Large intestine (tissue), 3 donors: ENCODE measurements at regions not wholly inside any gene's neighbourhood (a gene's known extent, or its start where the extent isn't known, plus 50 kb on each side); places are given as distances from the start of the nearest gene placed in this dataset.
"Not testable (repeated sequence)": the region's sequence is repeated elsewhere in the genome, so short reads cannot be mapped to it uniquely, and the experiment has no call there.

Source experiments
- DNase-seq, 2 donors: peaks; one replicate each; pipeline versions ENCODE4 v3.0.0 to v3.0.0-alpha.2; 2013
- H3K27ac ChIP-seq: one replicate; pipeline ENCODE4 v1.5.1; 2013; ENCODE audit warnings: low read length
- H3K27me3 ChIP-seq: 2 replicates; pipeline ENCODE4 v1.6.1; 2013; ENCODE audit warnings: low read length; ENCODE audit not compliant: control insufficient read depth, insufficient read depth
- H3K36me3 ChIP-seq: 2 replicates; pipeline ENCODE4 v1.6.1; 2013; ENCODE audit warnings: low read length; ENCODE audit not compliant: control insufficient read depth, insufficient read depth
- H3K4me1 ChIP-seq: one replicate; pipeline ENCODE4 v1.6.1; 2013; ENCODE audit warnings: low read length; ENCODE audit not compliant: control insufficient read depth, insufficient read depth
- H3K4me3 ChIP-seq: one replicate; pipeline ENCODE4 v1.5.1; 2013; ENCODE audit warnings: low read length
- H3K9me3 ChIP-seq: one replicate; pipeline ENCODE4 v1.6.1; 2013; ENCODE audit warnings: mild to moderate bottlenecking, low read depth, low read length, moderate library complexity; ENCODE audit not compliant: control insufficient read depth
- WGBS: methylation state at CpG from one replicate; pipeline ENCODE4 v1.1.5; 2013; ENCODE audit warnings: low lambda C conversion rate; ENCODE audit not compliant: insufficient coverage; 5-methylcytosine and 5-hydroxymethylcytosine counted together

GRCh38 chrY:9177641-9178040 lies 159.6 kb upstream of the TSPY4 start:
- not testable (repeated sequence) for H3K36me3 ChIP-seq, H3K27me3 ChIP-seq, H3K9me3 ChIP-seq, H3K4me1 ChIP-seq, H3K27ac ChIP-seq, H3K4me3 ChIP-seq
- WGBS: no CpG with 5 or more reads among the region's 1 CpG
- DNase-seq: peak in 1 of 2 donors; percentile 1

- H3K27me3 ChIP-seq, H3K4me3 ChIP-seq, H3K4me1 ChIP-seq, DNase-seq, H3K27ac ChIP-seq, H3K9me3 ChIP-seq, H3K36me3 ChIP-seq: not testable (repeated sequence)
- WGBS: no CpG with 5 or more reads among the region's 2 CpGs
Measured at GRCh38 chrY:9184827-9185226, 152.4 kb upstream of the TSPY4 start.

- not testable (repeated sequence) for H3K36me3 ChIP-seq, H3K27me3 ChIP-seq, H3K27ac ChIP-seq, H3K9me3 ChIP-seq, DNase-seq, H3K4me3 ChIP-seq, H3K4me1 ChIP-seq
- WGBS: no CpG with 5 or more reads among the region's 1 CpG
Measured at GRCh38 chrY:9207082-9207481, 130.2 kb upstream of the TSPY4 start.

GRCh38 chrY:9226409-9226808 lies 110.9 kb upstream of the TSPY4 start:
- no peak overlapping the region for H3K27ac ChIP-seq
- H3K36me3 ChIP-seq: no peaks in the 10 kb centered on the region
- H3K9me3 ChIP-seq: peaks cover 7% of the 10 kb centered on the region
- no peaks in the 10 kb centered on the region for H3K27me3 ChIP-seq
- DNase-seq: no peak
- H3K4me1 ChIP-seq: no peaks in the 10 kb centered on the region
- WGBS: no CpG with 5 or more reads among the region's 1 CpG
- H3K4me3 ChIP-seq: no peak overlapping the region

GRCh38 chrY:9257255-9257654 lies 80.0 kb upstream of the TSPY4 start:
- no peak for DNase-seq
- no peaks in the 10 kb centered on the region for H3K36me3 ChIP-seq
- no peak overlapping the region for H3K4me3 ChIP-seq
- H3K27ac ChIP-seq: no peak overlapping the region
- H3K4me1 ChIP-seq: no peaks in the 10 kb centered on the region
- H3K27me3 ChIP-seq: no peaks in the 10 kb centered on the region
- no peaks in the 10 kb centered on the region for H3K9me3 ChIP-seq
- no CpG with 5 or more reads among the region's 2 CpGs for WGBS

GRCh38 chrY:9257725-9258124 lies 79.5 kb upstream of the TSPY4 start:
- Histone ChIP-seq H3K4me1 (no peaks in the 10 kb centered on the region), H3K4me3 (no peak overlapping the region), H3K9me3 (no peaks in the 10 kb centered on the region), H3K36me3 (no peaks in the 10 kb centered on the region), H3K27me3 (no peaks in the 10 kb centered on the region), H3K27ac (no peak overlapping the region)
- no peak for DNase-seq
- WGBS: no CpG with 5 or more reads among the region's 3 CpGs

GRCh38 chrY:9259368-9259767 lies 77.9 kb upstream of the TSPY4 start:
- Histone ChIP-seq H3K4me1 (no peaks in the 10 kb centered on the region), H3K27me3 (no peaks in the 10 kb centered on the region), H3K4me3 (no peak overlapping the region), H3K9me3 (no peaks in the 10 kb centered on the region), H3K36me3 (no peaks in the 10 kb centered on the region), H3K27ac (no peak overlapping the region)
- DNase-seq: no peak
- WGBS: no CpG with 5 or more reads among the region's 1 CpG

GRCh38 chrY:9260426-9260825 lies 76.8 kb upstream of the TSPY4 start:
- no peaks in the 10 kb centered on the region for H3K36me3 ChIP-seq

GRCh38 chrY:9265551-9265950 lies 71.7 kb upstream of the TSPY4 start:
- no peaks in the 10 kb centered on the region for H3K36me3 ChIP-seq
- no peak for DNase-seq
- WGBS: no CpG with 5 or more reads among the region's 3 CpGs
- H3K9me3 ChIP-seq: no peaks in the 10 kb centered on the region
- H3K27me3 ChIP-seq: no peaks in the 10 kb centered on the region
- no peak overlapping the region for H3K4me3 ChIP-seq
- H3K27ac ChIP-seq: no peak overlapping the region
- no peaks in the 10 kb centered on the region for H3K4me1 ChIP-seq

More at GRCh38 chrY:9260426-9260825, 76.8 kb upstream of the TSPY4 start:
- no peak for DNase-seq
- Histone ChIP-seq H3K27ac (no peak overlapping the region), H3K27me3 (no peaks in the 10 kb centered on the region), H3K4me3 (no peak overlapping the region), H3K4me1 (no peaks in the 10 kb centered on the region), H3K9me3 (no peaks in the 10 kb centered on the region)
- WGBS: no CpG with 5 or more reads among the region's 4 CpGs

- no CpG with 5 or more reads among the region's 3 CpGs for WGBS
- H3K36me3 ChIP-seq, H3K4me3 ChIP-seq, DNase-seq, H3K27me3 ChIP-seq, H3K27ac ChIP-seq, H3K4me1 ChIP-seq, H3K9me3 ChIP-seq: not testable (repeated sequence)
Measured at GRCh38 chrY:9270351-9270750, 66.9 kb upstream of the TSPY4 start.

- H3K4me3 ChIP-seq, H3K4me1 ChIP-seq, DNase-seq, H3K27ac ChIP-seq, H3K9me3 ChIP-seq, H3K27me3 ChIP-seq, H3K36me3 ChIP-seq: not testable (repeated sequence)
- no CpG with 5 or more reads among the region's 6 CpGs for WGBS
Measured at GRCh38 chrY:9272847-9273246, 64.4 kb upstream of the TSPY4 start.
